ENCODE measurements at regions not wholly inside any gene's neighbourhood (a gene's known extent, or its start where the extent isn't known, plus 50 kb on each side); places are given as distances from the start of the nearest gene placed in this dataset.

GRCh38 chr2:240298117-240298790 is 137.2 kb upstream of the GPC1 start:
- DNase-seq (ENCODE audit: low spot score), result peak; percentile 7

- DNase-seq (ENCODE audit: low spot score), result peak; percentile 14
These were observed 136.4 kb upstream of the GPC1 start for GRCh38 chr2:240298803-240299709.

GRCh38 chr2:240299710-240300068 is 135.8 kb upstream of the GPC1 start:
- DNase-seq (ENCODE audit: low spot score), result peak; percentile 9

- peak; percentile 66 for DNase-seq (ENCODE audit: low spot score)
These were observed 135.1 kb upstream of the GPC1 start for GRCh38 chr2:240300261-240300821.

- no peak for DNase-seq (ENCODE audit: low spot score)
These were observed 134.6 kb upstream of the GPC1 start for GRCh38 chr2:240300840-240301239.

- peak; percentile 3 for DNase-seq (ENCODE audit: low spot score)
These were observed 134.1 kb upstream of the GPC1 start for GRCh38 chr2:240301256-240301795.

GRCh38 chr2:240302041-240302440 is 133.4 kb upstream of the GPC1 start:
- DNase-seq (ENCODE audit: low spot score), result peak; percentile 4

- DNase-seq (ENCODE audit: low spot score), result peak; percentile 4
These were observed 132.4 kb upstream of the GPC1 start for GRCh38 chr2:240302933-240303595.

GRCh38 chr2:240303896-240304745 is 131.3 kb upstream of the GPC1 start:
- peak; percentile 3 for DNase-seq (ENCODE audit: low spot score)

- DNase-seq (ENCODE audit: low spot score), result no peak
These were observed 130.7 kb upstream of the GPC1 start for GRCh38 chr2:240304746-240305161.

GRCh38 chr2:240305369-240305962 is 130.0 kb upstream of the GPC1 start:
- no peak for DNase-seq (ENCODE audit: low spot score)

GRCh38 chr2:240306185-240306584 is 129.3 kb upstream of the GPC1 start:
- DNase-seq (ENCODE audit: low spot score), result no peak

- no peak for DNase-seq (ENCODE audit: low spot score)
These were observed 127.3 kb upstream of the GPC1 start for GRCh38 chr2:240308111-240308651.

GRCh38 chr2:240309214-240309613 is 126.2 kb upstream of the GPC1 start:
- DNase-seq (ENCODE audit: low spot score), result no peak

- DNase-seq (ENCODE audit: low spot score), result no peak
These were observed 125.3 kb upstream of the GPC1 start for GRCh38 chr2:240310201-240310600.

GRCh38 chr2:240310645-240311044 is 124.8 kb upstream of the GPC1 start:
- DNase-seq (ENCODE audit: low spot score), result no peak

- no peak for DNase-seq (ENCODE audit: low spot score)
These were observed 123.6 kb upstream of the GPC1 start for GRCh38 chr2:240311821-240312220.

- no peak for DNase-seq (ENCODE audit: low spot score)
These were observed 116.1 kb upstream of the GPC1 start for GRCh38 chr2:240319221-240319854.

GRCh38 chr2:240319855-240320203 is 115.6 kb upstream of the GPC1 start:
- no peak for DNase-seq (ENCODE audit: low spot score)
